OCI-LY3 (cell line): ENCODE measurements at regions not wholly inside any gene's neighbourhood (a gene's known extent, or its start where the extent isn't known, plus 50 kb on each side); places are given as distances from the start of the nearest gene placed in this dataset.
A peak's percentile ranks its signal among the peaks of the same experiment; 100 is the strongest.

ENCODE experiments used
- H2AFZ ChIP-seq: fragments of 200-600, 300-600 bp; shearing (Covaris generic); 2 replicates; pipeline ENCODE4 v1.6.0; 2014; ENCODE audit warnings: antibody characterized with exemption, low read depth, low read length
- H3K27ac ChIP-seq: fragments of 200-600, 300-600 bp; sonication (generic); 2 replicates; pipeline ENCODE4 v1.5.1; 2014; ENCODE audit warnings: mild to moderate bottlenecking, low read length, moderate library complexity, mixed read lengths
- H3K27me3 ChIP-seq: fragments of 200-600, 300-600 bp; sonication (generic); 2 replicates; pipeline ENCODE4 v1.6.1; 2014; ENCODE audit warnings: low read depth, low read length, mixed read lengths
- H3K36me3 ChIP-seq: fragments of 200-600, 300-600 bp; sonication (generic); replicated peaks from 2 replicates; pipeline ENCODE3; 2014; ENCODE audit warnings: low read depth, low read length, mixed read lengths
- H3K4me1 ChIP-seq: fragments of 300-600, 200-600 bp; sonication (generic); 2 replicates; pipeline ENCODE4 v1.6.1; 2014; ENCODE audit warnings: low read length, mixed read lengths
- H3K4me2 ChIP-seq: fragments of 200-600, 300-600 bp; sonication (generic); 2 replicates; pipeline ENCODE4 v1.6.1; 2014; ENCODE audit warnings: low read length, mixed read lengths
- H3K4me3 ChIP-seq: fragments of 300-600, 200-600 bp; sonication (generic); 2 replicates; pipeline ENCODE4 v1.5.1; 2014; ENCODE audit warnings: antibody characterized with exemption, mild to moderate bottlenecking, low read length, moderate library complexity
- H3K79me2 ChIP-seq: fragments of 300-600, 200-600 bp; shearing (Covaris generic); 2 replicates; pipeline ENCODE4 v1.6.1; 2014; ENCODE audit warnings: mild to moderate bottlenecking, low read length, mixed read lengths
- H3K9ac ChIP-seq: fragments of 300-600, 200-600 bp; shearing (Covaris generic); 2 replicates; pipeline ENCODE4 v1.6.0; 2014; ENCODE audit warnings: mild to moderate bottlenecking, low read length, moderate library complexity
- H3K9me3 ChIP-seq: fragments of 200-600, 300-600 bp; shearing (Covaris generic); 2 replicates; pipeline ENCODE4 v1.6.1; 2014; ENCODE audit warnings: low read length, mixed read lengths; ENCODE audit not compliant: insufficient read depth
- H4K20me1 ChIP-seq: fragments of 200-600, 300-600 bp; sonication (generic); 2 replicates; pipeline ENCODE4 v1.6.1; 2016; ENCODE audit warnings: low read length, mixed read lengths; ENCODE audit not compliant: insufficient read depth
- EZH2phosphoT487 ChIP-seq: fragments of 200-600 bp; shearing (Covaris generic); IDR thresholded peaks from 2 replicates; pipeline ENCODE4 v1.6.1; 2018; ENCODE audit warnings: antibody characterized with exemption, mixed run types, low read depth
- TF ChIP-seq, protein P1 (sequence below): fragments of 200-600, 300-600 bp; sonication (generic); IDR thresholded peaks from 2 replicates; pipeline ENCODE4 v1.5.1; 2014; ENCODE audit warnings: antibody characterized with exemption, low read length, low read depth

DNA sequence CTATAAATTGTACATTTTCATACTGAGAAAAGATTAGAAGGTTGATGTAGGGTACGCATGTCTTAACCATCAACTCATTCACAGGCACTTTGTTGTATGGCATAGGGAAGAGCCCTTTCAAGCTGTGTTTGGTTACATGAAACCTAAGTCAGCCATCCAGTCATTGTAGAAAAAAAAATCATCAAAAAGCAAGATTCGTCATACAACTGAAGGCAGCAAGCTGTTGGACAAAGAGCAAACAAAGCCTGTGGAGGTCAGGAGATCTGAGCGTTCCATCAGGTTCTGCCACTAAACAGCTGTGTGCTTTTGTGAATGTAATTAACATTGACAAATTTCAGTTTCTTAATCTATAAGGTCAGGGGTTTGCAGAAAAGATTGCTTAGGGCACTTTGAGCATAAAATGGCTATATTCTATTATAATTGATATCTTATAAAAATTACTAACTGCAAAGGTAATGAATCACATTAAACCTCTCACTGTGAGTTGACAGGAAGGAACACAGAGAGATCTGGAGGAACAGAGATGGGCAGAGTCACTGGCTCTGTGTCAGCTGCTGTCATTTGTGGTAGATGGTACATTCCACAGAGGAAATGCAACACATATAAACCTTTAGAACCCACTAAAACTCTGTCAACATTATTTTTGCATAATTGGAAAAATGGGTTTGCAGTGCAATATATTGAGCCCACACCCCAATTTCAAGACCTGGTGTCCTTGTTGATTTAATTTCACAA, 66.3 kb upstream of the MYOCD start:
- H3K4me3 ChIP-seq = no peak overlapping the region
- H3K4me2 ChIP-seq = 0 out of 2 replicates have a peak overlapping the region, but pooled peaks have one; percentile 7
- H3K27me3 ChIP-seq = no peaks in the 10 kb centered on the region

DNA sequence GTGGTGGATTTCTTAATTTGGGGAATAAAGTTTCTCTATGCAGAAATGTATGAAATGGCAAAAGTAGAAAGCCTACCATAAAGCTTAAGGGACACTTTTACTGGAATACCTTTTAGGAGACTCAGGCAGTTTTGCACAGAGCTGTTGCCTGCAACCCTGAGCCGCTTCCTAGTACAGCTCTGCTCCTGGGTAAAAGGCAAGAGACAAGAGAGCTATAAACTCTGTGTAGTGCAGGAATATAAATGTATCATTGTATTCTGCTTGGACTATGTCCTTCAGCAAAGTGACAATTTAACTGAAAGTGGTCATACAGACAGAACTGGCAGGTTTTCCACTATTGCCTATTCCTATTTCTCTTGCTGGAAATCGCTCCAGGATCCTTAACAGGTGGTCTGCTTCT, 65.3 kb upstream of the MYOCD start:
- TF ChIP-seq EZH2phosphoT487 = no peak
- TF ChIP-seq, protein P1, sequence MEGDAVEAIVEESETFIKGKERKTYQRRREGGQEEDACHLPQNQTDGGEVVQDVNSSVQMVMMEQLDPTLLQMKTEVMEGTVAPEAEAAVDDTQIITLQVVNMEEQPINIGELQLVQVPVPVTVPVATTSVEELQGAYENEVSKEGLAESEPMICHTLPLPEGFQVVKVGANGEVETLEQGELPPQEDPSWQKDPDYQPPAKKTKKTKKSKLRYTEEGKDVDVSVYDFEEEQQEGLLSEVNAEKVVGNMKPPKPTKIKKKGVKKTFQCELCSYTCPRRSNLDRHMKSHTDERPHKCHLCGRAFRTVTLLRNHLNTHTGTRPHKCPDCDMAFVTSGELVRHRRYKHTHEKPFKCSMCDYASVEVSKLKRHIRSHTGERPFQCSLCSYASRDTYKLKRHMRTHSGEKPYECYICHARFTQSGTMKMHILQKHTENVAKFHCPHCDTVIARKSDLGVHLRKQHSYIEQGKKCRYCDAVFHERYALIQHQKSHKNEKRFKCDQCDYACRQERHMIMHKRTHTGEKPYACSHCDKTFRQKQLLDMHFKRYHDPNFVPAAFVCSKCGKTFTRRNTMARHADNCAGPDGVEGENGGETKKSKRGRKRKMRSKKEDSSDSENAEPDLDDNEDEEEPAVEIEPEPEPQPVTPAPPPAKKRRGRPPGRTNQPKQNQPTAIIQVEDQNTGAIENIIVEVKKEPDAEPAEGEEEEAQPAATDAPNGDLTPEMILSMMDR = no peak
- no peaks in the 10 kb centered on the region for H3K36me3 ChIP-seq
- H3K4me1 ChIP-seq = peaks cover 12% of the 10 kb centered on the region
- H3K4me3 ChIP-seq = no peak overlapping the region
- no peak overlapping the region for H3K27ac ChIP-seq
- H3K79me2 ChIP-seq = no peaks in the 10 kb centered on the region
- H4K20me1 ChIP-seq = no peaks in the 10 kb centered on the region
- H3K9ac ChIP-seq = no peak overlapping the region
- no peaks in the 10 kb centered on the region for H3K9me3 ChIP-seq
- H3K4me2 ChIP-seq = no peak overlapping the region
- H2AFZ ChIP-seq = no peak overlapping the region
- H3K27me3 ChIP-seq = no peaks in the 10 kb centered on the region

More for the DNA sequence above, 66.3 kb upstream of the MYOCD start:
- no peaks in the 10 kb centered on the region for H4K20me1 ChIP-seq
- H3K79me2 ChIP-seq = no peaks in the 10 kb centered on the region
- H3K9ac ChIP-seq = no peak overlapping the region
- peaks cover 12% of the 10 kb centered on the region for H3K4me1 ChIP-seq
- H3K9me3 ChIP-seq = no peaks in the 10 kb centered on the region
- H3K36me3 ChIP-seq = no peaks in the 10 kb centered on the region
- no peak overlapping the region for H2AFZ ChIP-seq
- H3K27ac ChIP-seq = no peak overlapping the region
- TF ChIP-seq EZH2phosphoT487 = no peak
- TF ChIP-seq, protein P1 = no peak

DNA sequence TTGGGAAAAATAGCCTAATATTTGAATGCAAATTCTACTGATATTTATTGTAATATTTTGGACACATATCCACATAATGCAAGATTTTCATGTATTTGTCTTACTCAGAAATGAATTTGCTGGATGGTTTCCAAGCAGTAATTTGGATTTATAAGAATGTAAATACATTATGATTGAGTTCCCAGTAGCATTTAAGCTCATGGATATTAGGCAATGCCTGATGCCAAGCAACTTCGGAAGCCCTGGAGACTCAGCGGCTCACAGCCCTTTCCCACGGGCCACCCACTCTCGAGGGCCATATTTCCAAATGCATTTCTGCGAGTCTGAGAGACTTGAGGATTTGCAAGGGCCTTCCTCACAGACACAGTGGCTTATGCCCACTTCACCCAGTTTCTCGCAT, 62.1 kb upstream of the MYOCD start:
- Histone ChIP-seq H4K20me1 (no peaks in the 10 kb centered on the region), H3K79me2 (no peaks in the 10 kb centered on the region), H3K27me3 (no peaks in the 10 kb centered on the region), H3K4me2 (no peak overlapping the region), H3K27ac (no peak overlapping the region), H3K36me3 (no peaks in the 10 kb centered on the region), H3K9ac (no peak overlapping the region), H3K4me1 (peaks cover 12% of the 10 kb centered on the region), H3K9me3 (no peaks in the 10 kb centered on the region), H3K4me3 (no peak overlapping the region), H2AFZ (no peak overlapping the region)
- TF ChIP-seq EZH2phosphoT487 = no peak

DNA sequence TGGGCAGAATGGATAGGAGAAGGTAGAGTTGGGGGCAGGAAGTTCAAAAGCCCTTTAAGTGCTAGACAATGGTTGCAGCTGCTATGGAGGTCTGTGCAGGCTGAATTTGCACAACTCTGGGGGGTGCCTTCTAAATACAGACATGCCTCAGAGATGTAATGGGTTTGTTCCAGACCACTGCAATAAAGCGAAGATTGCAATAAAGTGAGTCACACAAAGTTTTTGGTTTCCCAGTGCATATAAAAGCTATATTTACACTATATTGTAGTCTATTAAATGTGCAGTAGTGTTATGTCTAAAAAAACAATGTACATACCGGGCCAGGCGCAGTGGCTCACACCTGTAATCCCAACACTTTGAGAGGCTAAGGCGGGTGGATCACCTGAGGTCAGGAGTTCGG, 60.5 kb upstream of the MYOCD start:
- no peak overlapping the region for H2AFZ ChIP-seq
- no peak overlapping the region for H3K27ac ChIP-seq

More for the DNA sequence above, 60.5 kb upstream of the MYOCD start:
- no peaks in the 10 kb centered on the region for H3K27me3 ChIP-seq
- H3K36me3 ChIP-seq = no peaks in the 10 kb centered on the region
- no peak overlapping the region for H3K4me3 ChIP-seq
- H3K9ac ChIP-seq = no peak overlapping the region
- TF ChIP-seq EZH2phosphoT487 = no peak
- TF ChIP-seq, protein P1 = no peak
- no peak overlapping the region for H3K4me2 ChIP-seq
- H3K9me3 ChIP-seq = no peaks in the 10 kb centered on the region
- H4K20me1 ChIP-seq = no peaks in the 10 kb centered on the region
- H3K79me2 ChIP-seq = no peaks in the 10 kb centered on the region
- no peaks in the 10 kb centered on the region for H3K4me1 ChIP-seq
